Stimulated activated CD8-positive, alpha-beta memory T cell treated with anti-CD3 and anti-CD28 coated beads, Interleukin-15, amount 100 ng/mL, for 1 hour (primary cell): ENCODE measurements at regions not wholly inside any gene's neighbourhood (a gene's known extent, or its start where the extent isn't known, plus 50 kb on each side); places are given as distances from the start of the nearest gene placed in this dataset.

Experiments
- DNase-seq: peaks from one replicate; pipeline ENCODE4 v3.0.0-alpha.2; 2020; ENCODE audit warnings: low read depth

GRCh38 chr6:4615891-4616290, 160.3 kb upstream of the CDYL start:
- DNase-seq = no peak

- no peak for DNase-seq
These were observed 161.0 kb upstream of the CDYL start for GRCh38 chr6:4615231-4615630.

- no peak for DNase-seq
These were observed 161.6 kb upstream of the CDYL start for GRCh38 chr6:4614637-4615036.

- no peak for DNase-seq
These were observed 162.4 kb upstream of the CDYL start for GRCh38 chr6:4613795-4614194.

GRCh38 chr6:4613381-4613780, 162.8 kb upstream of the CDYL start:
- DNase-seq = no peak

GRCh38 chr6:4612636-4613171, 163.5 kb upstream of the CDYL start:
- DNase-seq = no peak

- no peak for DNase-seq
These were observed 164.6 kb upstream of the CDYL start for GRCh38 chr6:4611429-4612129.

GRCh38 chr6:4610256-4610655, 165.9 kb upstream of the CDYL start:
- no peak for DNase-seq

- no peak for DNase-seq
These were observed 167.7 kb upstream of the CDYL start for GRCh38 chr6:4608361-4609115.

- no peak for DNase-seq
These were observed 168.4 kb upstream of the CDYL start for GRCh38 chr6:4607793-4608192.

GRCh38 chr6:4606821-4607704, 169.1 kb upstream of the CDYL start:
- DNase-seq = no peak

GRCh38 chr6:4606016-4606415, 170.2 kb upstream of the CDYL start:
- DNase-seq = no peak

- DNase-seq = no peak
These were observed 172.3 kb upstream of the CDYL start for GRCh38 chr6:4603856-4604369.

- DNase-seq = no peak
These were observed 172.9 kb upstream of the CDYL start for GRCh38 chr6:4603291-4603690.

- no peak for DNase-seq
These were observed 176.3 kb upstream of the CDYL start for GRCh38 chr6:4599924-4600323.

GRCh38 chr6:4598384-4598995, 177.7 kb upstream of the CDYL start:
- DNase-seq = no peak

GRCh38 chr6:4593951-4594350, 182.3 kb upstream of the CDYL start:
- no peak for DNase-seq

- DNase-seq = no peak
These were observed 184.2 kb upstream of the CDYL start for GRCh38 chr6:4592026-4592425.

- no peak for DNase-seq
These were observed 185.0 kb upstream of the CDYL start for GRCh38 chr6:4591218-4591617.

GRCh38 chr6:4589295-4589694, 186.9 kb upstream of the CDYL start:
- no peak for DNase-seq

- DNase-seq = no peak
These were observed 187.6 kb upstream of the CDYL start for GRCh38 chr6:4588581-4588980.

GRCh38 chr6:4588163-4588562, 188.0 kb upstream of the CDYL start:
- no peak for DNase-seq
